Esophagus muscularis mucosa (tissue), 4 donors: ENCODE measurements at regions not wholly inside any gene's neighbourhood (a gene's known extent, or its start where the extent isn't known, plus 50 kb on each side); places are given as distances from the start of the nearest gene placed in this dataset.

Experiments used
- CTCF ChIP-seq, 3 experiments: fragments of 200-600 bp in 2 of 3; fragments of 450-650 bp in 1 of 3; sonication (generic) in 2 of 3; IDR thresholded peaks; one replicate each; pipeline ENCODE4 v1.5.1; 2017 to 2019; ENCODE audit warnings: antibody characterized with exemption in 3 of 3, mild to moderate bottlenecking in 2 of 3, moderate library complexity in 1 of 3
- EP300 ChIP-seq: sonication (generic); formaldehyde crosslinking; IDR thresholded peaks from one replicate; pipeline ENCODE4 v1.6.1; 2017; ENCODE audit warnings: antibody characterized with exemption
- POLR2A ChIP-seq: fragments of 450-650 bp; IDR thresholded peaks from one replicate; pipeline ENCODE4 v1.6.1; 2017; ENCODE audit warnings: antibody characterized with exemption, moderate library complexity, mild to moderate bottlenecking, low read depth

GRCh38 chr13:99743094-99743493, 228.5 kb downstream of the ZIC5 start:
- TF ChIP-seq EP300 (no peak), CTCF (IDR thresholded peaks at IDR 0.05) (no peak), POLR2A (no peak)
